ENCODE measurements at regions not wholly inside any gene's neighbourhood (a gene's known extent, or its start where the extent isn't known, plus 50 kb on each side); places are given as distances from the start of the nearest gene placed in this dataset.

DNA sequence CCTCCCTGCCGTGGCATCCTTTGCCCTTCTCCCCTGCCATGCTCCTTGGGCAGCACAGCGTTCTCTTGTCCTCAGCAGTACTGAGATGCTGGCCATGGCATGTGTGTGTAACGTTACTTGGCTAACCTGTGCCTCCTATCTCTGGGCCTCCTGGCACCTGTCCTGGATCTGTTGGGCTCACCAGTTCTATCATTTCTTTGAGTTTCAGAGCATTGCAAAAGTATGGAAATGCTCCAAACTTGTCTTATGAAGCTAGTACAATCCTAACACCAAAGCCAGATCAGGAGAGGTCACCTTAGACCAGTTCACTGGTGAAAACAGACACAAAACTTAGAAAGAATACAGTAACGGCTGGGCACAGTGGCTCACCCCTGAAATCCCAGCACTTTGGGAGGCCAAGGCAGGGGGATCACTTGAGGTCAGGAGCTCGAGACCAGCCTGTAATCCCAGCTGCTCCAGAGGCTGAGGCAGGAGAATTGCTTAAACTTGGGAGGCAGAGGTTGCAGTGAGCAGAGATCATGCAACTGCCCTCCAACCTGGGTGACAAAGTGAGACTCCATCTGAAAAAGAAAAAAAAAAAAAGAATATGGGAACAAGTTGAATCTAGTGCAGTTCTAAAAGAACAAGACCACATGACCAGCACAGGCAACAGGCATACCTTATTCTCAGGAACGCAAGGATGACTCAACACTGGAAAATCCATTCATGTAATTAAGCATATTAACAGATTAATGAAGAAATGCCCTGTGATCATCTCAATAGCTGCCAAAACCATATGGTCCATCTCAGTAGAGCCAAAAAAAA lies 62.4 kb upstream of the TRPM1 start:
- TF ChIP-seq, protein P1, sequence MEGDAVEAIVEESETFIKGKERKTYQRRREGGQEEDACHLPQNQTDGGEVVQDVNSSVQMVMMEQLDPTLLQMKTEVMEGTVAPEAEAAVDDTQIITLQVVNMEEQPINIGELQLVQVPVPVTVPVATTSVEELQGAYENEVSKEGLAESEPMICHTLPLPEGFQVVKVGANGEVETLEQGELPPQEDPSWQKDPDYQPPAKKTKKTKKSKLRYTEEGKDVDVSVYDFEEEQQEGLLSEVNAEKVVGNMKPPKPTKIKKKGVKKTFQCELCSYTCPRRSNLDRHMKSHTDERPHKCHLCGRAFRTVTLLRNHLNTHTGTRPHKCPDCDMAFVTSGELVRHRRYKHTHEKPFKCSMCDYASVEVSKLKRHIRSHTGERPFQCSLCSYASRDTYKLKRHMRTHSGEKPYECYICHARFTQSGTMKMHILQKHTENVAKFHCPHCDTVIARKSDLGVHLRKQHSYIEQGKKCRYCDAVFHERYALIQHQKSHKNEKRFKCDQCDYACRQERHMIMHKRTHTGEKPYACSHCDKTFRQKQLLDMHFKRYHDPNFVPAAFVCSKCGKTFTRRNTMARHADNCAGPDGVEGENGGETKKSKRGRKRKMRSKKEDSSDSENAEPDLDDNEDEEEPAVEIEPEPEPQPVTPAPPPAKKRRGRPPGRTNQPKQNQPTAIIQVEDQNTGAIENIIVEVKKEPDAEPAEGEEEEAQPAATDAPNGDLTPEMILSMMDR (IDR thresholded peaks at IDR 0.05; ENCODE audit: low read length, missing control alignments): no peak
- peak; percentile 7 for DNase-seq (ENCODE audit: low read depth)
- no peak overlapping the region for H3K4me3 ChIP-seq (replicated peaks; ENCODE audit: low read depth, low read length)

DNA sequence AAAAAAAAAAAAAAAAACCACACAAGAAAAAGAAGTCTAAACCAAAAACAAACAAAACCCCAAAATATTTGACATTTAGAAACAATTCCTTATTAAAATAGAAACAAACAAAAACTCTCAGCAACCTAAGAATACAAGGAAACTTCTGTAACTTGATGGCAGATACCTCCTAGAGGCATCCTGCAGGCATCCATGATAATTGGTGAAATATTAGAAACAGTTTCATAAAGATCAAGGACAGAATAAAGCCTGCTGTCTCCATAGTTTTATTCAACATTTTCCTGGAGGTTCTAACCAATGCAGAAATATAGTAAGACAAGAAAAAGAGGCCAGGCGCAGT lies 63.0 kb upstream of the TRPM1 start:
- no peak overlapping the region for H3K4me3 ChIP-seq (replicated peaks; ENCODE audit: low read depth, low read length)
- TF ChIP-seq, protein P1 (IDR thresholded peaks at IDR 0.05; ENCODE audit: low read length, missing control alignments): no peak
- no peak for DNase-seq (ENCODE audit: low read depth)

DNA sequence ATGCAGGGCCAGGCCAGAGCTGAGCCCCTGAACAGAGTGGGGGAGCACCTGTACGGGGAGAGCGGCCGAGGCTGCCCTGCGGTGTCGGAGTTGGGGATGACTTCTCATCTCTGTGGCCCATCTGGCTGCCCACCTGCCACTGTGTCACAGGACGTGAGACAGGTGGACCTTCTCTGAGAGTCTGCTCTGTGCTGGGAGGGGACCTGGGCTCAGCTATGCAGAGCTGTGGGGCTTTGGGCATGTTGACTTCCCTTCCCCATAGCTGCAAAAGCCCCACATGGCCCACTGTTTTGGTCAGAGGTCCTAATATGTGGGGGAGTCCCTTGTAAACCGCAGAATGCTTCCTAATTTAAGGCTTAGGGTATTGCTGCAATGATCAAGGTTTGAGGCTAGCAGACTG lies 68.0 kb upstream of the TRPM1 start:
- DNase-seq (ENCODE audit: low read depth): no peak
- H3K4me3 ChIP-seq (replicated peaks; ENCODE audit: low read depth, low read length): no peak overlapping the region
- TF ChIP-seq, protein P1 (IDR thresholded peaks at IDR 0.05; ENCODE audit: low read length, missing control alignments): no peak

DNA sequence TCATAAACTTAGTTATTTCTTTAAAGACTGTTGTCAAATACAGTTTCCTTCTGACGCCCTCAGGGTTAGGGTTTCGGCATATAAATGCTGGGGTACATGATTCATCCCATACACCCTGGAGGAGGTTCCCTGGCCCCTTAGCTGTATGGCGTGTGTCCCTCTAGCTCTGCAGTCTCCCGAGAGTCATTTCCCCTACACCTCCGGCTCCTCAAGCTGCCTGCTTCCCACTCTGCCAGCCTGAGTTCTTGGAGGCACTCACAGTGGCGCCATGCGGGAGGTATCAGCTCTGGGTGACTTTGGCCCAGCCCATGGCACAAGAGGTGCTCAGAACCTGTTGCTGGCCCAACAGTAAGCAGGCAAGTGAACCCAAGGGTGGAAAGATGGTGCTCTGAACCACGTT lies 70.2 kb upstream of the TRPM1 start:
- no peak overlapping the region for H3K4me3 ChIP-seq (replicated peaks; ENCODE audit: low read depth, low read length)
- TF ChIP-seq, protein P1 (IDR thresholded peaks at IDR 0.05; ENCODE audit: low read length, missing control alignments): no peak
- no peak for DNase-seq (ENCODE audit: low read depth)

DNA sequence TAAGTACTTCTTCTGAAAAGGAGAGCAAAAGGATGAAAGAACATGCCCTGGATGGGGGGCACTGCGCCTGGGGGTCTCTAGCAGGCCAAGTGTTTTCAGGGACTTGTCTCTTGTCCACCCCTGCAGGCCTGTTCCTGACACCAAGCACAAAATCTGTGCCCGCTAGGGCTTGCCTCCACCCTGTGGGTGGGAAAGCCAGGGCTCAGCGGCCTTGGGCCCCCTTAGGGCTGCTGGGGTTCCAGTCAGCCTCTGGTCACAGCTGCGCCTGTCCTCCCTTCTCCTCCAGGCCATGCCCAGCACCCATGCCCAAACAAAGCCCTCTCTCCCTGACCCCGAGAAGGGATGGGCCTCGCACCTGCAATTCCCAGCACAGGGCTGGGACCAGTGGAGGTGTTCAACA lies 71.1 kb upstream of the TRPM1 start:
- TF ChIP-seq, protein P1 (IDR thresholded peaks at IDR 0.05; ENCODE audit: low read length, missing control alignments): no peak
- H3K4me3 ChIP-seq (replicated peaks; ENCODE audit: low read depth, low read length): no peak overlapping the region
- DNase-seq (ENCODE audit: low read depth): no peak

DNA sequence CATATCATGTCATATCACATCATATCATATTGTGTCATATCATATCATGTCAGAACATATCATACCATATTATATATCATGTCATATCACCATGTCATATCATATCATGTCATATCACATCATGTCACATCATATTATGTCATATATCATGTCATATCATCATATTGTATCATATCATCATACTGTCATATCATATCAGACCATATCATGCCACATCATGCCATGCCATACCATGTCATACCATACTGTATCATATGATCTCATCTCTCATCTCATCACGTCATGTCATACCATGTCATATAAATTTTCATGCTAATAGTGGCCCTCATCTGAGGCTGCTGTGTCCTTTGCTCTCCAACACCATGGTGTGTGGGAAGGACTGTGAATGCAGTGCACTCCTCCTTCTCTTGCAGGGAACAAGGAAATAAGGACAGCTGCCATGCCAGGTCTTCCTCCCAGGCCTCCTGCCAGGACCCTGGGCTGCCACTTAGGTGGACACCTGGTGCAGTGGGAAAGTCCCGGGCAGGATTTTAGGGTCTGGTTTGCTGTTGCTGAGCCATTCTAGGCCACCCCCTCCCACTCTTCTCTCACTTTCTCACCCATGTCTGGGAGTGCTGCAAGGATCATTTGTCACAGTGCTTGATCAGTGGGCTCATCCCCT lies 72.4 kb upstream of the TRPM1 start:
- DNase-seq (ENCODE audit: low read depth): no peak
- TF ChIP-seq, protein P1 (IDR thresholded peaks at IDR 0.05; ENCODE audit: low read length, missing control alignments): no peak
- H3K4me3 ChIP-seq (replicated peaks; ENCODE audit: low read depth, low read length): no peak overlapping the region

All from fibroblast of pulmonary artery (primary cell).